ENCODE measurements at regions not wholly inside any gene's neighbourhood (a gene's known extent, or its start where the extent isn't known, plus 50 kb on each side); places are given as distances from the start of the nearest gene placed in this dataset.
"Not testable (repeated sequence)": the region's sequence is repeated elsewhere in the genome, so short reads cannot be mapped to it uniquely, and the experiment has no call there.

DNA sequence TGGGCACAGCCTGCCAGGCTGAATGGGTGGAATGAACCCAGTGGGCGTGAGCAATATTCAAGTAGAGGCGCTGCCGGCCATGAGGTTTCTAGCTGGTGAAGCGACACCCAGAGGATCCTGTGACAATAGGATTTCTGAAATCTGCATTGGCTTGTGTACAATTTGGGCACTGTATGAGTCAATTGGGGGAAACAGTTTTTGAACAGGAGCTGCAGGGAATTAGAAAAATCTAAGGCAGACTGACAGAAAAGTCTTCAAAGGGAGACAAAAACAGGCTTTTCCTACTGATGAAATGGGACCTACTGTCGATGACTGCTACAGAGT lies 145.2 kb downstream of the GPCPD1 start:
- H3K27ac Mint-ChIP-seq = no peak overlapping the region
- no peak for ATAC-seq
- peaks cover 3 to 6% of the 10 kb centered on the region in 2 donors for H3K36me3 Mint-ChIP-seq
- DNase-seq (ENCODE audit: low spot score in 2 of 2) = no peak
- peaks cover 1 to 12% of the 10 kb centered on the region in 2 donors for H3K9me3 Mint-ChIP-seq

DNA sequence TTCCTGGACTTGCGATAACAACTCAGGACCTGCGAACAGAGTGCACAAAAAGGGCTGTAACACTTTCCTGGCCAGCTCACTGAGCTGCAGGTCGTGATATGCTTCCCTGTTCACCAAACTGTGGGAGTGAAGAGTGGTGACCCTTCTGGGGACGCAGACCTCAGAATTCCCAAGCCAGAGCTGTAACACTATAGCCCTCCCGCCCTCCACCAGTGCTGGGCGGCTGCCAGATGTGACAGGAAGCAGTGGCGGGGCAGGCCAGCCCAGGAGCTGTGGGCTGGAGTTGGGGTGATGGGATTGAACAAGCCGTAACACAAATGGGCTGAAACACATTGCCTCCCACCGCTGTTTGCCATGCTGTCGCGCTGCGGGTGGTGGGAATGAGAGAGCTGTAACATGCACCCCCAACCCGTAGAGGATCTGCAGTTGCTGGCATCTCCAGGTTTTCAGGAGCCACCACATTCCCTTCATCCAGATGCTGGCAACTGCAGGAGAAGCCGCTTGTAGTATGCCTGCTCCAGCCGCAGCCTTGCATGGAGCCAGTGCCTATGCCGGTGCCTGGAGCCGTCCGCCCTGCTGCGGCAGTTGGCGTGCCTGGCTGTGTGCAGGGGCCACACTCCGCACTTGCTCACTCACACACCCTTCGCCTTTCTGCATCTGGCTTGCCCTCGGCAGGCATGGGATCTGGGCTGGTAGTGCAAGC lies 145.8 kb downstream of the GPCPD1 start:
- H3K9me3 Mint-ChIP-seq = peaks cover 6 to 17% of the 10 kb centered on the region in 2 donors
- no peak for DNase-seq (ENCODE audit: low spot score in 2 of 2)
- no peak overlapping the region for H3K27ac Mint-ChIP-seq
- peaks cover 8 to 9% of the 10 kb centered on the region in 2 donors for H3K36me3 Mint-ChIP-seq
- no peak for ATAC-seq

DNA sequence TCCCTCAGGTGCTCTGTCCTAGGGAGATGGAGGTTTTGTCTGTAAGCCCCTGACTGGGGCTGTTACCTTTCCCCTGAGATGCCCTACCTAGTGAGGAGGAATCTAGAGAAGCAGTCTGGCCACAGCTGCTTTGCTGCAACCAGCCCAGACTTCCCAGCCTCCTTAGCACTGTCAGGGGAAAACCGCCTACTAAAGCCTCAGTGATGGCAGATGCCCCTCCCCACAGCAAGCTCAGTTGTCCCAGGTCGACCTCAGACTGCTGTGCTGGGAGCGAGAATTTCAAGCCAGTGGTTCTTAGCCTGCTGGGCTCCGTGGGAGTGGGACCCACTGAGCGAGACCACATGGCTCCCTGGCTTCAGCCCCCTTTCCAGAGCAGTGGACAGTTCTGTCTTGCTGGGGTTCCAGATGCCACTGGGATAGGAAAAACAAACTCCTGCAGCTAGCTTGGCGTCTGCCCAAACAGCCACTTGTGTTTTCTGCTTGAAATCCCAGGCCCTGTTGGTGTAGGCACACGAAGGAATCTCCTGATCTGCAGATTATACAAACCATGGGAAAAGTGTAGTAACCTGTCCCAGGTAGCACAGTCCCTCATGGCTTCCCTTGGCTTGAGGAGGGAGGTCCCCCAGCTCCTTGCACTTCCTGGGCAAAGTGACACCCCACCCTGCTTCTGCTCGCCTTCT lies 146.4 kb upstream of the PROKR2 start:
- no peak for ATAC-seq
- H3K36me3 Mint-ChIP-seq = peaks cover 8 to 9% of the 10 kb centered on the region in 2 donors
- H3K27ac Mint-ChIP-seq = no peak overlapping the region
- DNase-seq (ENCODE audit: low spot score in 2 of 2) = no peak
- peaks cover 6 to 18% of the 10 kb centered on the region in 2 donors for H3K9me3 Mint-ChIP-seq

- not testable (repeated sequence) for DNase-seq (ENCODE audit: low spot score in 2 of 2); H3K27ac Mint-ChIP-seq; ATAC-seq; H3K36me3 Mint-ChIP-seq; H3K9me3 Mint-ChIP-seq
These were observed 137.0 kb upstream of the PROKR2 start for GRCh38 chr20:5453745-5454144.

GRCh38 chr20:5453316-5453715 lies 136.6 kb upstream of the PROKR2 start:
- ATAC-seq; H3K27ac Mint-ChIP-seq; H3K9me3 Mint-ChIP-seq; H3K36me3 Mint-ChIP-seq; DNase-seq (ENCODE audit: low spot score in 2 of 2): not testable (repeated sequence)

DNA sequence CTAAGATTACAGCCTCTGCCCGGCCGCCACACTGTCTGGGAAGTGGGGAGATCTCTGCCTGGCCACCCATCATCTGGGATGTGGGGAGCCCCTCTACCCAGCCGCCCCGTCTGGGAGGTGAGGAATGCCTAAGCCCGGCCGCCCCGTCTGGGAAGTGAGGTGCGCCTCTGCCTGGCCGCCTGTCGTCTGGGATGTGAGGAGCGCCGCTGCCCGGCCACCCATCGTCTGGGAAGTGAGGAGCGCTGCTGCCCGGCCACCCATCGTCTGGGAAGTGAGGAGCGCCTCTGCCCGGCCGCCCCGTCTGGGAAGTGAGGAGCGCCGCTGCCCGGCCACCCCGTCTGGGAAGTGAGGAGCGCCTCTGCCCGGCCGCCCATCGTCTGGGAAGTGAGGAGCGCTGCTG lies 135.9 kb upstream of the PROKR2 start:
- DNase-seq (ENCODE audit: low spot score in 2 of 2); ATAC-seq; H3K27ac Mint-ChIP-seq; H3K9me3 Mint-ChIP-seq; H3K36me3 Mint-ChIP-seq: not testable (repeated sequence)

DNA sequence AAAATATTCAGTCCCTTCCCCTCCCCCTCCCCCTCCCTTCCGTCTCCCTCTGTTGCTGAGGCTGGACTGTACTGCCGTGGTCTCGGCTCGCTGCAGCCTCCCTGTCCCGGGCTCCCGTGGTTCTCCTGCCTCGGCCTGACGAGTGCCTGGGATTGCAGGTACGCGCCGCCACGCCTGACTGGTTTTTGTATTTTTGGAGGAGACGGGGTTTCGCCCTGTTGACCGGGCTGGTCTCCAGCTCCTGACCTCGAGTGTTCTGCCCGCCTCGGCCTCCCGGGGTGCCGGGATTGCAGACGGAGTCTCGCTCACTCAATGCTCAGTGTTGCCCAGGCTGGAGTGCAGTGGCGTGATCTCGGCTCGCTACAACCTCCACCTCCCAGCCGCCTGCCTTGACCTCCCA lies 135.5 kb upstream of the PROKR2 start:
- ATAC-seq; H3K9me3 Mint-ChIP-seq; H3K27ac Mint-ChIP-seq; H3K36me3 Mint-ChIP-seq; DNase-seq (ENCODE audit: low spot score in 2 of 2): not testable (repeated sequence)

DNA sequence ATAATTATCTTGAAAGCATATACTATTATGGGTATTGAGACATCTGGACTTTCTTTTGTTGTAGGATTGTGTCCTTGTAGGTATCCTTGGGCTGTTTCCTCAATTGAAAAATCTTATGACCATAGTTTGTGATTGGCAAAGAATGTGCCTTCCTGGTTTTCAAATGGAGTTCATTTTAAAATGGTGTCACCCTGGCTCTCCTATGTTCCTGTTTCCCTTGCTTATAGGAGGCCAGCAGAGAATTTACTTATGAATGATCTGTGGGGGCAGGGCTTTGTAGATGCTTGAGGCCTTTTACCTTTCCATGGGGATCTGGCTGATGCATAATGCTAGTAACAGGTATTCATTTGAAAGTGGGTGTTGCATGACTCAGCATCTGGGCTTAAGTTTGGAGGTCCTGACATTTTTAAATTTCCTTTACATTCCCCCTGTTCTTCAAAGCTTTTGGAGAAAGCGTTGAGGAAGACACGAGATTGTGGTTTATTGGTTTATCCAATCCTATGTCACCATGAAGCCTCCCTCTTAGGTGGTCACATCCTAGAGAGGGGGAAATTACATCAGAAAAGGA lies 135.0 kb upstream of the PROKR2 start:
- Mint-ChIP-seq H3K9me3 (no peaks in the 10 kb centered on the region), H3K27ac (no peak overlapping the region), H3K36me3 (no peaks in the 10 kb centered on the region)
- DNase-seq (ENCODE audit: low spot score in 2 of 2) (no peak), ATAC-seq (no peak)

GRCh38 chr20:5448449-5449118 lies 131.8 kb upstream of the PROKR2 start:
- Mint-ChIP-seq H3K9me3 (no peaks in the 10 kb centered on the region), H3K36me3 (no peaks in the 10 kb centered on the region), H3K27ac (no peak overlapping the region)
- DNase-seq (ENCODE audit: low spot score in 2 of 2) = peak in 1 of 2 donors; percentile 66
- ATAC-seq = peak; percentile 34

DNA sequence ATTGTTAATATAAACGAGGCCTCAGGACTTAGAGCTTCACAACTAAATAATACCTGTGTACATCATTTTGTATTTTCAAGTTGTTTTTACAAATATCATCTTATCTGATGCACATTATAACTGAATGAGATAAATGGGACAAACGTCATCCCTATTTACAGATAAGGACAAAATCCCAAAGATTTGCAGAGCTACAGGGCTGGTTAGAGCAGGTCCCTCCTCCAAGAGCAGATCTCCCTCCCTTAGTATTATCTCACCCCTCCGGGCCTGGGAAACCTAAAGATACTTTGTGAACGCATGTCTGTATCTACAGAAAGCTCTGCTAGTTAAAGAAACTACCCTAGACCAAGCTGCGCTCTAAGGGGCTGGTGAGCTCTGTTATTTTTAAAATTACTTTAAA lies 130.4 kb upstream of the PROKR2 start:
- no peak for ATAC-seq
- H3K36me3 Mint-ChIP-seq = no peaks in the 10 kb centered on the region
- no peak for DNase-seq (ENCODE audit: low spot score in 2 of 2)
- no peak overlapping the region for H3K27ac Mint-ChIP-seq
- no peaks in the 10 kb centered on the region for H3K9me3 Mint-ChIP-seq

DNA sequence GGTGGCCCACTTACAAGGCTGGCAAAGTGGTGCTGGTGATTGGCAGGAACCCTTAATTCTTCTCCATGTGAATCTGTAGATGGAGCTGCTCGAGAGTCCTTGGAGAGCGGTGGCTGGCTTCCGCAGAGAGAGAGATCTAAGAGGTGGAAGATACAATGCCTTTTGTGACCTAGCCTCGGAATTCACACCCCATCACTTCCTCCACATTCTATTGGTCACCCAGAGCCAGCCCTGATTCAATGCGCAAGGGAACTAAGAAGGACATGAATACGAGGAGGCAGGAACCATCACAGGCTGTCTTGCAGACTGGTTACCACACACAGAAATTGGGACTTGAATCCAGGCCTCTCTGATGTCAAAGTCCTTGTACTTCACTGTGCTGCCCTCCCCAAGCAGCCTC lies 128.9 kb upstream of the PROKR2 start:
- no peak for DNase-seq (ENCODE audit: low spot score in 2 of 2)
- Mint-ChIP-seq H3K9me3 (no peaks in the 10 kb centered on the region), H3K36me3 (no peaks in the 10 kb centered on the region), H3K27ac (no peak overlapping the region)
- no peak for ATAC-seq

DNA sequence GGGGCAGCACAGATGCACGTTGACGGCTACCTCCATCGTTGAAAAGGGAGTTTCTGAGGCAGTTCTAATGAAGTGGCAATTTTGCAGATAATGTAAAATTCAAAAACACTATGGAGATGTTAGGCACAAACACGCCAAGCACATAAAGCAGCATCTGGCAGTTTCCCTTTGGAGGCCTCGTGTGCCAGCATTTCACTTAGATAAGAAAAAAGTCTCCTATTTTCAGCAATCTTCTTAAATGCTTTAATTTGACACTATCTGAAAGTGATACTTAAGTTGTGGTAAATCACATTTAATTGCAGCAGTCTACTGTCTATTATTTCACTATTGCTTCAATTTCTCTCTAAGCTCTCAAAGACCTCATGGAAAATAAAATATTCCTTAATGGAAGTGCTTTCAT lies 125.3 kb upstream of the PROKR2 start:
- no peaks in the 10 kb centered on the region for H3K36me3 Mint-ChIP-seq

DNA sequence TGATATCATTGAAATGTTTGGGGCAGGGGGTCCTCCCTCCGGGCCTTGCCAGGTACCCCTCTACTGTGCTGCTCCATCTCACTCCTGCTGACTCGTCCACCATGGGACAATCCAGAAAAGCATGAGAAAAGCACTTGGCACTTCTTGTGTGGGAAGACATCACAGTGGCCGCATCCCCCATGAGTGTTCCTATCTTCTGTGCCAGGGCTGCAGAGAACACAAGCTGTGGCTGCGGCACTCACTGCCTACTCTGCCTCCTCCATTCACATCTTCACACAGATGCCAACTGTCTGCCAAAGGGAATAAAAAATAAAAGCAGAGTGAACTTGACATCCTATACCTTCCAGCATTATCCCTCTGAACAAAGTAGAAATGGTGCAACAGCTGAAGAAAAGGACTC lies 117.4 kb upstream of the PROKR2 start:
- no peak for DNase-seq (ENCODE audit: low spot score in 2 of 2)
- no peak overlapping the region for H3K27ac Mint-ChIP-seq
- H3K9me3 Mint-ChIP-seq = peaks cover 0 to 3% of the 10 kb centered on the region in 2 donors
- no peaks in the 10 kb centered on the region for H3K36me3 Mint-ChIP-seq
- ATAC-seq = no peak

More for the DNA sequence above, 125.3 kb upstream of the PROKR2 start:
- Mint-ChIP-seq H3K27ac (no peak overlapping the region), H3K9me3 (peaks cover 0 to 3% of the 10 kb centered on the region in 2 donors)
- DNase-seq (ENCODE audit: low spot score in 2 of 2) (no peak), ATAC-seq (no peak)

GRCh38 chr20:5433352-5433751 lies 116.6 kb upstream of the PROKR2 start:
- no peak for DNase-seq (ENCODE audit: low spot score in 2 of 2)
- no peak overlapping the region for H3K27ac Mint-ChIP-seq

GRCh38 chr20:5432030-5432429 lies 115.3 kb upstream of the PROKR2 start:
- DNase-seq (ENCODE audit: low spot score in 2 of 2) = no peak
- no peaks in the 10 kb centered on the region for H3K36me3 Mint-ChIP-seq
- no peak for ATAC-seq
- H3K27ac Mint-ChIP-seq = no peak overlapping the region
- no peaks in the 10 kb centered on the region for H3K9me3 Mint-ChIP-seq

More at GRCh38 chr20:5433352-5433751, 116.6 kb upstream of the PROKR2 start:
- Mint-ChIP-seq H3K9me3 (no peaks in the 10 kb centered on the region), H3K36me3 (no peaks in the 10 kb centered on the region)
- no peak for ATAC-seq

DNA sequence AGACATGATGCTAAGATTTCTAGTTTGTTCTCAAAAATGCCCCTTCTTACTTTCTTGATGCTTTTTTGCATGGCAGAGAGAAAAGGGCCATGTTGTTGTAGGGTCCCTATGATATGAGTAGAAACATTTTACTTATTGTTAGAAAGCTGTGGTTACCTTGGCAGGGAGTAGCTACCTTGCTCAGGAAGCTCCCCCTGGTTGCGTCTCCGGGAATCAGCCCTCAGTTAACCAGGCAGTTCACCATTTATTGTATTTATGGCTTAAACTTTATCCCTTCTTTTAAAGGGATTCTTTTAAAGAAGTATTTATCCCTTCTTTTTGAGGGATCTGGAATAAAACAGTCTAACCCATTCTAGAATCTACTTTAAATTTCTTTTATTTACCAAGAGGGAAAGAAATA lies 113.9 kb upstream of the PROKR2 start:
- Mint-ChIP-seq H3K9me3 (no peaks in the 10 kb centered on the region), H3K36me3 (no peaks in the 10 kb centered on the region), H3K27ac (no peak overlapping the region)
- DNase-seq (ENCODE audit: low spot score in 2 of 2) (no peak), ATAC-seq (no peak)

DNA sequence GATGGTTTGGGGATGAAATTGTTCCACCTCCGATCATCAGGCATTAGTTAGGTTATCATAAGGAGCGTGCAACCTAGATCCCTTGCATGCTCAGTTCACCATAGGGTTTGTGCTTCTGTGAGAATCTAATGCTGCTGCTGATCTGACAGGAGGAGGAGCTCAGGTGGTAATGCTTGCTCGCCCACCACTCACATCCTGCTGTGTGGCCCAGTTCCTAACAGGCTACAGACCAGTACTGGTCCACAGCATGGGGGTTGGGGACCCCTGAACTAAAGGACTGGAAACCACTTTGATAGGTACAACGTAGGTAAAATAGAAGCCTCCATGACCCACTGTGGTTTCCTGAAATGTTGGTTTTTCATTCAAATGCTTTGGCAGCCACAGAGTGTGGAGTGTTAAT lies 109.3 kb upstream of the PROKR2 start:
- ATAC-seq (no peak), DNase-seq (ENCODE audit: low spot score in 2 of 2) (no peak)
- Mint-ChIP-seq H3K27ac (no peak overlapping the region), H3K36me3 (no peaks in the 10 kb centered on the region), H3K9me3 (peaks cover 0 to 5% of the 10 kb centered on the region in 2 donors)
